IMR-90 (cell line): ENCODE measurements at regions not wholly inside any gene's neighbourhood (a gene's known extent, or its start where the extent isn't known, plus 50 kb on each side); places are given as distances from the start of the nearest gene placed in this dataset.

Experiments used
- ATAC-seq: fragments of 200-7000 bp; cut with Tn5 transposase; 2 replicates; pipeline ENCODE4 v1.9.1; 2020; ENCODE audit warnings: low read depth, mild to moderate bottlenecking, moderate library complexity
- BruUV-seq: library from RNA; stranded (reverse); fragments of 400-500 nt; replicated peaks from 2 replicates; lab custom pipeline; 2021; lab: Mats Ljungman, UMichigan
- CTCF ChIA-PET: fragments of 300-600 bp; formaldehyde crosslinking; extraction: SDS; loops from one replicate; lab custom pipeline; 2021; ENCODE audit warnings: antibody characterized with exemption; lab: Yijun Ruan, JAX
- POLR2A ChIA-PET: fragments of 300-600 bp; sonication (Branson Sonifier 250); formaldehyde crosslinking; loops from one replicate; lab custom pipeline; 2022; ENCODE audit warnings: antibody characterized with exemption; ENCODE audit not compliant: unreplicated experiment; lab: Charles Lee
- DNase-seq: peaks from one replicate; pipeline ENCODE4 v3.0.0; 2013
- H2AFZ ChIP-seq: replicated peaks from 2 replicates; pipeline ENCODE3; 2013; ENCODE audit warnings: low read length, mild to moderate bottlenecking; ENCODE audit not compliant: poor library complexity
- H2AK5ac ChIP-seq: 2 replicates; pipeline ENCODE4 v1.6.1; 2013; ENCODE audit warnings: low read depth, low read length, inconsistent platforms
- H2AK9ac ChIP-seq: replicated peaks from 2 replicates; pipeline ENCODE3; 2013; ENCODE audit warnings: mild to moderate bottlenecking, low read depth, low read length, moderate library complexity; ENCODE audit not compliant: poor library complexity
- H2BK120ac ChIP-seq: 2 replicates; pipeline ENCODE4 v1.6.1; 2013; ENCODE audit warnings: low read depth, low read length, inconsistent platforms
- H2BK15ac ChIP-seq: 3 replicates; pipeline ENCODE4 v1.6.1; 2013; ENCODE audit warnings: low read depth, low read length, inconsistent platforms
- H2BK20ac ChIP-seq: 2 replicates; pipeline ENCODE4 v1.6.1; 2013; ENCODE audit warnings: low read depth, mild to moderate bottlenecking, inconsistent platforms, low read length, moderate library complexity
- H2BK5ac ChIP-seq: 2 replicates; pipeline ENCODE4 v1.6.1; 2013; ENCODE audit warnings: mild to moderate bottlenecking, low read depth, low read length, inconsistent platforms; ENCODE audit not compliant: poor library complexity, severe bottlenecking
- H3K14ac ChIP-seq: replicated peaks from 2 replicates; pipeline ENCODE4 v1.6.1; 2013; ENCODE audit warnings: low read depth, low read length, inconsistent platforms
- H3K18ac ChIP-seq: 2 replicates; pipeline ENCODE4 v1.6.1; 2013; ENCODE audit warnings: low read depth, low read length, control low read depth
- H3K23ac ChIP-seq: 2 replicates; pipeline ENCODE4 v1.6.1; 2013; ENCODE audit warnings: low read depth, low read length, inconsistent platforms
- H3K27ac ChIP-seq: 2 replicates; pipeline ENCODE4 v1.5.1; 2013; ENCODE audit warnings: mild to moderate bottlenecking, control low read depth, low read length; ENCODE audit not compliant: insufficient read depth
- H3K27me3 ChIP-seq: 2 replicates; pipeline ENCODE4 v1.6.1; 2013; ENCODE audit warnings: low read length; ENCODE audit not compliant: control insufficient read depth, insufficient read depth
- H3K36me3 ChIP-seq: 2 replicates; pipeline ENCODE4 v1.6.1; 2013; ENCODE audit warnings: low read length, mixed read lengths; ENCODE audit not compliant: control insufficient read depth, insufficient read depth
- H3K4ac ChIP-seq: 2 replicates; pipeline ENCODE4 v1.6.1; 2013; ENCODE audit warnings: low read depth, low read length, inconsistent platforms
- H3K4me1 ChIP-seq: 2 replicates; pipeline ENCODE4 v1.6.1; 2013; ENCODE audit warnings: low read length, mixed read lengths; ENCODE audit not compliant: control insufficient read depth, insufficient read depth
- H3K4me2 ChIP-seq: 2 replicates; pipeline ENCODE4 v1.6.1; 2013; ENCODE audit warnings: low read depth, mild to moderate bottlenecking, control low read depth, low read length, moderate library complexity
- H3K4me3 ChIP-seq: 2 replicates; pipeline ENCODE4 v1.5.1; 2013; ENCODE audit warnings: low read depth, mild to moderate bottlenecking, control low read depth, low read length, moderate library complexity; ENCODE audit not compliant: insufficient read depth
- H3K56ac ChIP-seq: 2 replicates; pipeline ENCODE4 v1.6.1; 2013; ENCODE audit warnings: low read length, inconsistent platforms; ENCODE audit not compliant: insufficient read depth; ENCODE audit errors: extremely low read depth
- H3K79me1 ChIP-seq, 2 experiments: 2 replicates each; pipeline ENCODE4 v1.6.1; 2013; ENCODE audit warnings: low read length in 2 of 2, inconsistent platforms in 1 of 2, low read depth in 1 of 2
- H3K9ac ChIP-seq: 2 replicates; pipeline ENCODE4 v1.6.1; 2013; ENCODE audit warnings: low read depth, low read length, control low read depth
- H3K9me1 ChIP-seq: 2 replicates; pipeline ENCODE4 v1.6.1; 2013; ENCODE audit warnings: low read length, inconsistent platforms; ENCODE audit not compliant: insufficient read depth
- H3K9me3 ChIP-seq: 2 replicates; pipeline ENCODE4 v1.6.1; 2013; ENCODE audit warnings: low read length; ENCODE audit not compliant: control insufficient read depth, insufficient read depth
- H4K20me1 ChIP-seq: 2 replicates; pipeline ENCODE4 v1.6.1; 2013; ENCODE audit warnings: low read length, inconsistent platforms; ENCODE audit not compliant: insufficient read depth
- H4K5ac ChIP-seq: 2 replicates; pipeline ENCODE4 v1.6.1; 2013; ENCODE audit warnings: mild to moderate bottlenecking, low read depth, low read length, control low read depth
- H4K8ac ChIP-seq, 2 experiments: 2 replicates each; pipeline ENCODE4 v1.6.1; 2013; ENCODE audit warnings: low read depth in 2 of 2, low read length in 2 of 2, control low read depth in 1 of 2, inconsistent platforms in 1 of 2
- H4K91ac ChIP-seq: 2 replicates; pipeline ENCODE4 v1.6.1; 2013; ENCODE audit warnings: low read depth, low read length, inconsistent platforms; ENCODE audit not compliant: insufficient read depth
- BHLHE40 ChIP-seq: fragments of 150-350 bp; IDR thresholded peaks from 2 replicates; pipeline ENCODE4 v1.6.1; 2016; ENCODE audit warnings: mild to moderate bottlenecking, low read depth, low read length
- FOS ChIP-seq: fragments of 150-350 bp; IDR thresholded peaks from 2 replicates; pipeline ENCODE4 v1.6.1; 2016; ENCODE audit warnings: low read depth, low read length
- MAFK ChIP-seq: IDR thresholded peaks from 2 replicates; pipeline ENCODE4 v1.6.1; 2012; ENCODE audit warnings: low read depth, low read length, improper control_type of control experiment
- MAZ ChIP-seq: IDR thresholded peaks from 2 replicates; pipeline ENCODE4 v1.6.1; 2012; ENCODE audit warnings: low read depth, mild to moderate bottlenecking, low read length, improper control_type of control experiment, moderate library complexity, borderline replicate concordance
- MXI1 ChIP-seq: IDR thresholded peaks from 2 replicates; pipeline ENCODE4 v1.6.1; 2012; ENCODE audit warnings: low read depth, mild to moderate bottlenecking, low read length, moderate library complexity, borderline replicate concordance
- NFE2L2 ChIP-seq: fragments of 150-350 bp; IDR thresholded peaks from 2 replicates; pipeline ENCODE4 v1.6.1; 2016; ENCODE audit warnings: low read depth, mild to moderate bottlenecking, low read length
- POLR2A ChIP-seq: IDR thresholded peaks from 2 replicates; pipeline ENCODE4 v1.6.1; 2012; ENCODE audit warnings: mild to moderate bottlenecking, low read depth, low read length
- RAD21 ChIP-seq: IDR thresholded peaks from 2 replicates; pipeline ENCODE4 v1.6.1; 2012; ENCODE audit warnings: low read length, improper control_type of control experiment
- RCOR1 ChIP-seq: IDR thresholded peaks from 2 replicates; pipeline ENCODE4 v1.6.1; 2012; ENCODE audit warnings: mild to moderate bottlenecking, low read length, improper control_type of control experiment; ENCODE audit not compliant: insufficient replicate concordance
- SMC3 ChIP-seq: fragments of 150-350 bp; IDR thresholded peaks from 2 replicates; pipeline ENCODE4 v1.6.1; 2016; ENCODE audit warnings: low read depth, mild to moderate bottlenecking, antibody characterized with exemption, low read length, moderate library complexity
- WGBS, 2 experiments: methylation state at CpG; one replicate each; pipeline versions ENCODE4 v1.1.5 to v1.1.7; 2013; ENCODE audit warnings: missing lambda C conversion rate in 2 of 2; ENCODE audit not compliant: insufficient read length in 1 of 2; ENCODE audit errors: extremely low coverage in 2 of 2; 5-methylcytosine and 5-hydroxymethylcytosine counted together
- dilution Hi-C: fragments of 300-500 bp; cut with HindIII; formaldehyde crosslinking; loops from one replicate; pipeline ENCODE4 v1.14.3; 2018; ENCODE audit warnings: low sequenced_read_pairs; ENCODE audit not compliant: unreplicated experiment
- in situ Hi-C: fragments of 300-500 bp; cut with MboI; formaldehyde crosslinking; loops from 3 replicates; pipeline ENCODE4 v1.14.3; 2019; ENCODE audit warnings: low sequenced_read_pairs, inconsistent platforms, mixed read lengths
- intact Hi-C: fragments of 100-400 bp; cut with micrococcal nuclease; formaldehyde crosslinking; loops from 2 replicates; pipeline ENCODE4 v1.10.0; 2022
- TF ChIP-seq, protein P1 (sequence below): fragments of 150-350 bp; IDR thresholded peaks from 2 replicates; pipeline ENCODE4 v1.6.1; 2017; ENCODE audit warnings: mild to moderate bottlenecking, antibody characterized with exemption, low read length, low read depth
- TF ChIP-seq, protein P2 (sequence below): fragments of 150-350 bp; IDR thresholded peaks from 2 replicates; pipeline ENCODE4 v1.6.1; 2016; ENCODE audit warnings: low read depth, mild to moderate bottlenecking, low read length, moderate library complexity, borderline replicate concordance
- TF ChIP-seq, protein P3 (sequence below): conservative IDR thresholded peaks from 2 replicates; pipeline ENCODE4 v1.5.1; 2012; ENCODE audit warnings: mild to moderate bottlenecking, low read depth, low read length, improper control_type of control experiment

DNA sequence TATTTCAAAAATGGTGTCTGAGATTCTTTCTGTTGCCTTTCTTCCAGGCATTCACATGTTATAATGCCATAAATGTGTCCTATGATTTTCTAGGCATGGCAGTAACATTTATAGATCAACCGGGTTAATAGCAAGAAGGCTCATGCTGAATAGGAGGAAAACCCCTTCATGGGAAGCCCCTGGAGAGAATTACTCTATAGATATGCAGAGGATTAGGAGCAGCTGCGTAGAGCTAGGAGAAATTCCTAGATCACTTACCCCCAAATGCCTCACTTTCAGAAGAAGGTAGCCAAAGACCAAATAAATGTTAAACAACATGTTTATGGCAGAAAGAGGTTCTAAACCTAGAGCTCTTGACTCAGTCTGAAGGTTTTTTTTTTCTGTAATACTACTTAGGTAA is 153.4 kb upstream of the CTNNA2 start:
- Histone ChIP-seq H3K14ac (no peak overlapping the region), H3K4me3 (no peak overlapping the region), H3K56ac (no peak overlapping the region), H3K23ac (no peak overlapping the region), H3K9me3 (peaks cover 6% of the 10 kb centered on the region), H3K27me3 (no peaks in the 10 kb centered on the region), H3K9me1 (no peaks in the 10 kb centered on the region), H2AFZ (no peak overlapping the region), H2BK120ac (no peak overlapping the region), H3K9ac (no peak overlapping the region), H2AK5ac (no peak overlapping the region), H2BK20ac (no peak overlapping the region), H3K4me1 (no peaks in the 10 kb centered on the region), H4K5ac (no peak overlapping the region), H4K20me1 (no peaks in the 10 kb centered on the region), H2BK5ac (no peak overlapping the region), H3K79me1 (no peaks in the 10 kb centered on the region), H3K18ac (no peak overlapping the region), H3K36me3 (no peaks in the 10 kb centered on the region), H3K27ac (no peak overlapping the region), H3K4ac (no peak overlapping the region), H2AK9ac (no peak overlapping the region), H3K4me2 (no peak overlapping the region), H4K91ac (no peak overlapping the region), H2BK15ac (no peak overlapping the region), H4K8ac (no peak overlapping the region)
- BruUV-seq, result no TSS peak
- ATAC-seq (no peak), DNase-seq (no peak)
- intact Hi-C loops, result no loop called here
- in situ Hi-C loops, result no loop called here
- no CpG with 5 or more reads among the region's 2 CpGs for WGBS, 2 experiments
- dilution Hi-C loops, result no loop called here
- ChIA-PET CTCF (no interaction called here), POLR2A (no interaction called here)
- no peak for TF ChIP-seq POLR2A
- TF ChIP-seq, protein P1, sequence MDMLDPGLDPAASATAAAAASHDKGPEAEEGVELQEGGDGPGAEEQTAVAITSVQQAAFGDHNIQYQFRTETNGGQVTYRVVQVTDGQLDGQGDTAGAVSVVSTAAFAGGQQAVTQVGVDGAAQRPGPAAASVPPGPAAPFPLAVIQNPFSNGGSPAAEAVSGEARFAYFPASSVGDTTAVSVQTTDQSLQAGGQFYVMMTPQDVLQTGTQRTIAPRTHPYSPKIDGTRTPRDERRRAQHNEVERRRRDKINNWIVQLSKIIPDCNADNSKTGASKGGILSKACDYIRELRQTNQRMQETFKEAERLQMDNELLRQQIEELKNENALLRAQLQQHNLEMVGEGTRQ, result no peak
- TF ChIP-seq SMC3, result no peak
- no peak for TF ChIP-seq MAZ
- TF ChIP-seq RCOR1, result no peak
- TF ChIP-seq, protein P2, sequence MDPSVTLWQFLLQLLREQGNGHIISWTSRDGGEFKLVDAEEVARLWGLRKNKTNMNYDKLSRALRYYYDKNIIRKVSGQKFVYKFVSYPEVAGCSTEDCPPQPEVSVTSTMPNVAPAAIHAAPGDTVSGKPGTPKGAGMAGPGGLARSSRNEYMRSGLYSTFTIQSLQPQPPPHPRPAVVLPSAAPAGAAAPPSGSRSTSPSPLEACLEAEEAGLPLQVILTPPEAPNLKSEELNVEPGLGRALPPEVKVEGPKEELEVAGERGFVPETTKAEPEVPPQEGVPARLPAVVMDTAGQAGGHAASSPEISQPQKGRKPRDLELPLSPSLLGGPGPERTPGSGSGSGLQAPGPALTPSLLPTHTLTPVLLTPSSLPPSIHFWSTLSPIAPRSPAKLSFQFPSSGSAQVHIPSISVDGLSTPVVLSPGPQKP, result no peak
- no peak for TF ChIP-seq BHLHE40
- TF ChIP-seq NFE2L2, result no peak
- no peak for TF ChIP-seq MXI1
- no peak for TF ChIP-seq FOS
- TF ChIP-seq, protein P3, sequence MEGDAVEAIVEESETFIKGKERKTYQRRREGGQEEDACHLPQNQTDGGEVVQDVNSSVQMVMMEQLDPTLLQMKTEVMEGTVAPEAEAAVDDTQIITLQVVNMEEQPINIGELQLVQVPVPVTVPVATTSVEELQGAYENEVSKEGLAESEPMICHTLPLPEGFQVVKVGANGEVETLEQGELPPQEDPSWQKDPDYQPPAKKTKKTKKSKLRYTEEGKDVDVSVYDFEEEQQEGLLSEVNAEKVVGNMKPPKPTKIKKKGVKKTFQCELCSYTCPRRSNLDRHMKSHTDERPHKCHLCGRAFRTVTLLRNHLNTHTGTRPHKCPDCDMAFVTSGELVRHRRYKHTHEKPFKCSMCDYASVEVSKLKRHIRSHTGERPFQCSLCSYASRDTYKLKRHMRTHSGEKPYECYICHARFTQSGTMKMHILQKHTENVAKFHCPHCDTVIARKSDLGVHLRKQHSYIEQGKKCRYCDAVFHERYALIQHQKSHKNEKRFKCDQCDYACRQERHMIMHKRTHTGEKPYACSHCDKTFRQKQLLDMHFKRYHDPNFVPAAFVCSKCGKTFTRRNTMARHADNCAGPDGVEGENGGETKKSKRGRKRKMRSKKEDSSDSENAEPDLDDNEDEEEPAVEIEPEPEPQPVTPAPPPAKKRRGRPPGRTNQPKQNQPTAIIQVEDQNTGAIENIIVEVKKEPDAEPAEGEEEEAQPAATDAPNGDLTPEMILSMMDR, result no peak
- no peak for TF ChIP-seq RAD21
- TF ChIP-seq MAFK, result no peak
